Heart right ventricle (tissue), 16 donors: ENCODE measurements at regions not wholly inside any gene's neighbourhood (a gene's known extent, or its start where the extent isn't known, plus 50 kb on each side); places are given as distances from the start of the nearest gene placed in this dataset.

Experiments used
- ATAC-seq, 8 donors: fragments of 200-7000 bp; cut with Tn5 transposase; one replicate each; pipeline ENCODE4 v1.9.1; 2020; ENCODE audit warnings: mild to moderate bottlenecking in 8 of 8, moderate library complexity in 8 of 8, moderate number of reproducible peaks in 1 of 8
- DNase-seq, 2 donors: peaks; one replicate each; pipeline ENCODE4 v3.0.0-alpha.2; 2020
- H3K27ac ChIP-seq, 10 donors: fragments of 200-600 bp; sonication (generic) in 2 of 10; one replicate each; pipeline versions ENCODE4 v1.5.0 to v1.8.0; 2020 to 2022; ENCODE audit warnings: mild to moderate bottlenecking in 3 of 10
- H3K27me3 ChIP-seq, 7 donors: fragments of 200-600 bp; one replicate each; pipeline ENCODE4 v1.8.0; 2021 to 2022; ENCODE audit warnings: mild to moderate bottlenecking in 2 of 7
- H3K36me3 ChIP-seq, 9 donors: fragments of 200-600 bp; sonication (generic) in 1 of 9; one replicate each; pipeline versions ENCODE4 v1.5.0 to v1.8.0; 2020 to 2022; ENCODE audit warnings: mild to moderate bottlenecking in 2 of 9
- H3K4me1 ChIP-seq, 9 donors: fragments of 200-600 bp; sonication (generic) in 1 of 9; one replicate each; pipeline versions ENCODE4 v1.5.0 to v1.8.0; 2020 to 2022; ENCODE audit warnings: mild to moderate bottlenecking in 4 of 9
- H3K4me3 ChIP-seq, 10 donors: fragments of 200-600 bp; sonication (generic) in 2 of 10; one replicate each; pipeline versions ENCODE4 v1.5.0 to v1.8.0; 2020 to 2022; ENCODE audit warnings: mild to moderate bottlenecking in 7 of 10, moderate library complexity in 2 of 10
- H3K9me3 ChIP-seq, 11 donors: fragments of 200-600 bp in 10 of 11; sonication (generic) in 2 of 11; one replicate each; pipeline versions ENCODE4 v1.5.0 to v1.8.0; 2013 to 2022; ENCODE audit warnings: mild to moderate bottlenecking in 2 of 11, control low read depth in 1 of 11, moderate library complexity in 1 of 11
- WGBS, 2 donors: extraction: QIAGEN DNeasy Blood & Tissue Kit; methylation state at CpG; one replicate each; pipeline ENCODE4 v1.1.7; 2013; ENCODE audit warnings: inconsistent platforms in 1 of 2; 5-methylcytosine and 5-hydroxymethylcytosine counted together
- intact Hi-C, 10 donors: fragments of 100-400 bp; cut with DNase I; formaldehyde crosslinking; loops; one replicate each; pipeline versions ENCODE4 v1.11.1 to v1.14.2; 2022
- TF ChIP-seq, protein P1 (sequence below), 9 donors: fragments of 200-600 bp; sonication (generic) in 2 of 9; IDR thresholded peaks; one replicate each; pipeline versions ENCODE4 v1.5.0 to v1.8.0; 2021 to 2022; ENCODE audit warnings: antibody characterized with exemption in 9 of 9, mild to moderate bottlenecking in 5 of 9, moderate library complexity in 1 of 9
- donor health status: Arrhythmogenic right ventricular cardiomyopathy.
- donor health status: ischemic (EF 13 %, LVEDD 7.1; RV severe dilation, severe dysfunction).
- donor health status: healthy with polysubstance abuse.
- donor health status: DM: no; HTN: yes; CAD: no.
- donor health status: DM: no; HTN: no; CAD: no.
- donor health status: ischemic (EF 25% LVEDD 6.9; RV normal size, moderate dysfunction).
- donor health status: ischemic (EF 25% LVEDD 5.7; RV mildly dilated, moderate dysfunction).
- donor health status: healthy.
- donor health status: DM: yes; HTN: yes; CAD: no.
- donor health status: Ischemic cardiomyopathy.
- donor health status: ischemic (EF 35%, LVEDD 5.7; RV mildly dilated, moderate dysfunction).
- donor health status: nonischemic (EF 11% LVEDD 7.7; RV severe dilation, severe dysfunction).
- donor health status: DM: yes; HTN: yes; CAD: no.
- donor health status: PGD.
- donor health status: ischemic (EF 29% LVEDD 5.4; RV normal size, mild dysfunction).
- donor health status: nonischemic (EF 23%, LVEDD 6.1; RV moderate dilation, normal function).

DNA sequence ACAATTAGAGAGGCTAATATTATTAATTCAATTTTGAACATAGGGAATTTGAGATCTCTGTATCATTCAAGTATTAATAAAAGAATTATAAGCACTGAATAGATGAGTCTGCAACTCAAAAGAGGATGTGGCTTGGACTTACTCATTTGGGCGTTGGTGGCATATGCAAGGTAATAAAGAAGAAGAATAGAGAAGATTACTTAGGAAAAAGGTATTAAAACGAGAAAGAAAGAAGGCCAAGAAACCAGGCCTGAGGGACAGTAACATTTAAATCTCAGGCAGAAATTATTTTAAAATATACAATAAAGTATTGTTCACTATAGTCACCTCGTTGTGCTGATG is 383.0 kb upstream of the INTU start:
- Histone ChIP-seq H3K4me3 (no peak overlapping the region), H3K27ac (no peak overlapping the region), H3K9me3 (no peaks in the 10 kb centered on the region), H3K4me1 (no peaks in the 10 kb centered on the region), H3K27me3 (no peaks in the 10 kb centered on the region), H3K36me3 (no peaks in the 10 kb centered on the region)
- ATAC-seq (no peak), DNase-seq (no peak)
- TF ChIP-seq, protein P1, sequence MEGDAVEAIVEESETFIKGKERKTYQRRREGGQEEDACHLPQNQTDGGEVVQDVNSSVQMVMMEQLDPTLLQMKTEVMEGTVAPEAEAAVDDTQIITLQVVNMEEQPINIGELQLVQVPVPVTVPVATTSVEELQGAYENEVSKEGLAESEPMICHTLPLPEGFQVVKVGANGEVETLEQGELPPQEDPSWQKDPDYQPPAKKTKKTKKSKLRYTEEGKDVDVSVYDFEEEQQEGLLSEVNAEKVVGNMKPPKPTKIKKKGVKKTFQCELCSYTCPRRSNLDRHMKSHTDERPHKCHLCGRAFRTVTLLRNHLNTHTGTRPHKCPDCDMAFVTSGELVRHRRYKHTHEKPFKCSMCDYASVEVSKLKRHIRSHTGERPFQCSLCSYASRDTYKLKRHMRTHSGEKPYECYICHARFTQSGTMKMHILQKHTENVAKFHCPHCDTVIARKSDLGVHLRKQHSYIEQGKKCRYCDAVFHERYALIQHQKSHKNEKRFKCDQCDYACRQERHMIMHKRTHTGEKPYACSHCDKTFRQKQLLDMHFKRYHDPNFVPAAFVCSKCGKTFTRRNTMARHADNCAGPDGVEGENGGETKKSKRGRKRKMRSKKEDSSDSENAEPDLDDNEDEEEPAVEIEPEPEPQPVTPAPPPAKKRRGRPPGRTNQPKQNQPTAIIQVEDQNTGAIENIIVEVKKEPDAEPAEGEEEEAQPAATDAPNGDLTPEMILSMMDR (IDR thresholded peaks at IDR 0.05) = no peak
- intact Hi-C loops = no loop called here
- WGBS, 2 donors = 57 to 73% methylated on average over 3 of the region's 3 CpGs

- DNase-seq (no peak), ATAC-seq (no peak)
- no peak overlapping the region for H3K27ac ChIP-seq
- H3K36me3 ChIP-seq = no peaks in the 10 kb centered on the region
- WGBS, 2 donors = 78 to 80% methylated on average over 5 of the region's 5 CpGs
- TF ChIP-seq, protein P1 (IDR thresholded peaks at IDR 0.05) = no peak
- no peaks in the 10 kb centered on the region for H3K9me3 ChIP-seq
- intact Hi-C loops = no loop called here
- no peaks in the 10 kb centered on the region for H3K27me3 ChIP-seq
- H3K4me3 ChIP-seq = no peak overlapping the region
- H3K4me1 ChIP-seq = no peaks in the 10 kb centered on the region
Observed at GRCh38 chr4:127250577-127250976, 382.2 kb upstream of the INTU start.

- intact Hi-C loops = no loop called here
- Histone ChIP-seq H3K4me1 (no peaks in the 10 kb centered on the region), H3K9me3 (no peaks in the 10 kb centered on the region), H3K4me3 (no peak overlapping the region), H3K27me3 (no peaks in the 10 kb centered on the region), H3K36me3 (no peaks in the 10 kb centered on the region), H3K27ac (no peak overlapping the region)
- TF ChIP-seq, protein P1 (IDR thresholded peaks at IDR 0.05) = no peak
- ATAC-seq = no peak
- no peak for DNase-seq
Observed at GRCh38 chr4:127251423-127251822, 381.3 kb upstream of the INTU start.

GRCh38 chr4:127256500-127256899 is 376.3 kb upstream of the INTU start:
- intact Hi-C loops = no loop called here
- ATAC-seq = no peak
- WGBS, 2 donors = 92 to 95% methylated on average over 4 of the region's 4 CpGs

More at GRCh38 chr4:127256500-127256899, 376.3 kb upstream of the INTU start:
- TF ChIP-seq, protein P1 (IDR thresholded peaks at IDR 0.05) = no peak
- Histone ChIP-seq H3K4me1 (no peaks in the 10 kb centered on the region), H3K4me3 (no peak overlapping the region), H3K27me3 (no peaks in the 10 kb centered on the region), H3K9me3 (peaks cover 0 to 7% (median 0%) of the 10 kb centered on the region in 11 donors), H3K36me3 (no peaks in the 10 kb centered on the region), H3K27ac (no peak overlapping the region)
- no peak for DNase-seq
